ENCODE measurements at regions not wholly inside any gene's neighbourhood (a gene's known extent, or its start where the extent isn't known, plus 50 kb on each side); places are given as distances from the start of the nearest gene placed in this dataset.

DNA sequence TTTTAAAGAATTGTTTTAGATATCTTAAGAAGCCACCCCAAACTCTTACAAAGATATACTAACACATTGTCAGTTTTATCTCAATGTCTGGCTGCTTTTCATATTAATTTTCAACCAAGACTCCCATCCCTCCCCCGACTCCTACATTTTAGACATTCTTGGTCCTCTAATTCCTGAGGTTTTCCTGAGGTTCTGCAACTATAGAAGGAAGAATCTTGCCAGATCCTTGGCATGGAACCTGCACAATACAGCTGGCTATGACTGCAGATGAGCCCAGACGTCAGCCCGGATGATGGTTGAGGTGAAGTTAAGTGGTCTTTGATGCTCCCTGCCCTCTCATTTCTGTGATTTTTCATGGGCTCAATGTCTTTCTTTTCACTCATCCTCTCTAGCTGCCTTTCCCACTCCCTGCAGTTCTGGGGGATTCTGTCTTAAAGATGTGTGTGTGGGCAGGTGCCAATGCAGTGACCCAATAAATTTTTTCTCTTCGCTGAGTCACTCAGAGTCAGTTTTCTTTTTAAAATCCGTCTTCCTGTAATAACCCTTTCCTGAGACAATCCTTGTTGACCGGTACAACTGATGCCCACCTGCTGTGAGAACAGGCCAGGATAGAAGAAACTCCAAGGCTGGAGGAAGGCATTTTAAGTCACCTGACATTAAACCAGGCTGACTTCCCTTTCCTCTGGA, 237.8 kb upstream of the GAS1 start:
- Histone ChIP-seq H3K9me3 (ENCODE audit: control insufficient read depth, low read depth, low read length) (no peaks in the 10 kb centered on the region), H4K20me1 (ENCODE audit: control insufficient read depth, insufficient read depth, insufficient read length) (no peaks in the 10 kb centered on the region), H3K18ac (ENCODE audit: insufficient read length, low read depth, low read length) (no peak overlapping the region), H3K4ac (ENCODE audit: low read depth, low read length) (no peak overlapping the region), H3K56ac (ENCODE audit: insufficient read length, low read depth, low read length) (no peak overlapping the region), H3K4me1 (ENCODE audit: insufficient read depth, low read length) (no peaks in the 10 kb centered on the region; the same call in none of the 2 replicates), H4K91ac (ENCODE audit: insufficient read length, low read depth, low read length) (no peak overlapping the region), H4K8ac (replicated peaks; ENCODE audit: insufficient read length, low read depth, low read length) (no peak overlapping the region), H3K23ac (ENCODE audit: insufficient read length, low read depth, low read length) (no peak overlapping the region), H3K23me2 (ENCODE audit: insufficient read length, low read depth, low read length, poor library complexity, severe bottlenecking) (no peaks in the 10 kb centered on the region), H2BK12ac (ENCODE audit: insufficient read length, low read depth, low read length) (no peak overlapping the region), H3K79me1 (ENCODE audit: insufficient read depth, low read depth, low read length, poor library complexity, severe bottlenecking) (no peaks in the 10 kb centered on the region), H3K27ac (ENCODE audit: insufficient read length, low read depth, low read length) (no peak overlapping the region), H3K27me3 (ENCODE audit: insufficient read depth, low read length) (no peaks in the 10 kb centered on the region), H2BK120ac (ENCODE audit: low read depth, low read length, poor library complexity, severe bottlenecking) (no peak overlapping the region), H3T11ph (ENCODE audit: low read length) (no peak overlapping the region), H3K14ac (ENCODE audit: insufficient read depth, low read length) (no peak overlapping the region), H3K79me2 (ENCODE audit: insufficient read depth, low read length) (no peaks in the 10 kb centered on the region), H4K5ac (ENCODE audit: insufficient read length, low read depth, low read length) (no peak overlapping the region), H3K9ac (ENCODE audit: extremely low read depth, insufficient read length, low read length) (no peak overlapping the region), H2AFZ (ENCODE audit: low read length) (no peak overlapping the region), H2AK5ac (ENCODE audit: insufficient read length, low read length) (no peak overlapping the region), H3K4me2 (ENCODE audit: insufficient read depth, insufficient read length, low read length) (no peak overlapping the region), H2BK15ac (ENCODE audit: low read depth, low read length) (no peak overlapping the region), H2BK20ac (ENCODE audit: low read depth, low read length, poor library complexity, severe bottlenecking) (no peak overlapping the region), H2BK5ac (ENCODE audit: insufficient read length, low read length) (no peak overlapping the region)
- H3K4me3 Mint-ChIP-seq, result no peak overlapping the region
- no peaks in the 10 kb centered on the region for H3K27me3 Mint-ChIP-seq (ENCODE audit: low read depth)
- WGBS (ENCODE audit: extremely low coverage, insufficient read length, low lambda C conversion rate), result no CpG with 5 or more reads among the region's 6 CpGs
- peaks cover 2 to 3% of the 10 kb centered on the region in 2 experiments for H3K4me1 Mint-ChIP-seq
- no peak overlapping the region for H3K27ac Mint-ChIP-seq
- no peak for DNase-seq
- no peaks in the 10 kb centered on the region for H3K36me3 Mint-ChIP-seq (ENCODE audit: insufficient read depth in 1 of 3, low read depth in 3 of 3)
- H3K9me3 Mint-ChIP-seq, result no peaks in the 10 kb centered on the region
- TF ChIP-seq, protein P1, sequence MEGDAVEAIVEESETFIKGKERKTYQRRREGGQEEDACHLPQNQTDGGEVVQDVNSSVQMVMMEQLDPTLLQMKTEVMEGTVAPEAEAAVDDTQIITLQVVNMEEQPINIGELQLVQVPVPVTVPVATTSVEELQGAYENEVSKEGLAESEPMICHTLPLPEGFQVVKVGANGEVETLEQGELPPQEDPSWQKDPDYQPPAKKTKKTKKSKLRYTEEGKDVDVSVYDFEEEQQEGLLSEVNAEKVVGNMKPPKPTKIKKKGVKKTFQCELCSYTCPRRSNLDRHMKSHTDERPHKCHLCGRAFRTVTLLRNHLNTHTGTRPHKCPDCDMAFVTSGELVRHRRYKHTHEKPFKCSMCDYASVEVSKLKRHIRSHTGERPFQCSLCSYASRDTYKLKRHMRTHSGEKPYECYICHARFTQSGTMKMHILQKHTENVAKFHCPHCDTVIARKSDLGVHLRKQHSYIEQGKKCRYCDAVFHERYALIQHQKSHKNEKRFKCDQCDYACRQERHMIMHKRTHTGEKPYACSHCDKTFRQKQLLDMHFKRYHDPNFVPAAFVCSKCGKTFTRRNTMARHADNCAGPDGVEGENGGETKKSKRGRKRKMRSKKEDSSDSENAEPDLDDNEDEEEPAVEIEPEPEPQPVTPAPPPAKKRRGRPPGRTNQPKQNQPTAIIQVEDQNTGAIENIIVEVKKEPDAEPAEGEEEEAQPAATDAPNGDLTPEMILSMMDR (conservative IDR thresholded peaks at IDR 0.05), result no peak
